ENCODE measurements at regions not wholly inside any gene's neighbourhood (a gene's known extent, or its start where the extent isn't known, plus 50 kb on each side); places are given as distances from the start of the nearest gene placed in this dataset.
"Not testable (repeated sequence)": the region's sequence is repeated elsewhere in the genome, so short reads cannot be mapped to it uniquely, and the experiment has no call there.

GRCh38 chr9:30507166-30507565, 1877.3 kb upstream of the ACO1 start:
- Mint-ChIP-seq H3K27me3 (no peaks in the 10 kb centered on the region), H3K9me3 (no peaks in the 10 kb centered on the region), H3K27ac (no peak overlapping the region), H3K36me3 (ENCODE audit: low read depth) (no peaks in the 10 kb centered on the region), H3K4me1 (ENCODE audit: low read depth) (no peaks in the 10 kb centered on the region), H3K4me3 (no peak overlapping the region)
- DNase-seq: no peak

- Mint-ChIP-seq H3K4me3 (no peak overlapping the region), H3K9me3 (peaks cover 9% of the 10 kb centered on the region), H3K27me3 (no peaks in the 10 kb centered on the region), H3K4me1 (ENCODE audit: low read depth) (no peaks in the 10 kb centered on the region), H3K36me3 (ENCODE audit: low read depth) (no peaks in the 10 kb centered on the region), H3K27ac (no peak overlapping the region)
- no peak for DNase-seq
These were observed 1872.8 kb upstream of the ACO1 start for GRCh38 chr9:30511666-30512065.

GRCh38 chr9:30519166-30519565, 1865.3 kb upstream of the ACO1 start:
- Mint-ChIP-seq H3K4me3 (no peak overlapping the region), H3K36me3 (ENCODE audit: low read depth) (no peaks in the 10 kb centered on the region), H3K27me3 (no peaks in the 10 kb centered on the region), H3K27ac (no peak overlapping the region), H3K9me3 (peaks cover 7% of the 10 kb centered on the region), H3K4me1 (ENCODE audit: low read depth) (no peaks in the 10 kb centered on the region)
- DNase-seq: no peak

- no peak for DNase-seq
- Mint-ChIP-seq H3K36me3 (ENCODE audit: low read depth) (no peaks in the 10 kb centered on the region), H3K4me3 (no peak overlapping the region), H3K4me1 (ENCODE audit: low read depth) (no peaks in the 10 kb centered on the region), H3K27ac (no peak overlapping the region), H3K27me3 (no peaks in the 10 kb centered on the region), H3K9me3 (peaks cover 7% of the 10 kb centered on the region)
These were observed 1864.7 kb upstream of the ACO1 start for GRCh38 chr9:30519756-30520155.

GRCh38 chr9:30522061-30522460, 1862.4 kb upstream of the ACO1 start:
- DNase-seq: no peak
- H3K27ac Mint-ChIP-seq: no peak overlapping the region
- no peak overlapping the region for H3K4me3 Mint-ChIP-seq
- no peaks in the 10 kb centered on the region for H3K36me3 Mint-ChIP-seq (ENCODE audit: low read depth)
- H3K4me1 Mint-ChIP-seq (ENCODE audit: low read depth): no peaks in the 10 kb centered on the region
- no peaks in the 10 kb centered on the region for H3K27me3 Mint-ChIP-seq
- H3K9me3 Mint-ChIP-seq: peaks cover 2% of the 10 kb centered on the region

GRCh38 chr9:30522486-30522885, 1862.0 kb upstream of the ACO1 start:
- Mint-ChIP-seq H3K36me3 (ENCODE audit: low read depth) (no peaks in the 10 kb centered on the region), H3K4me3 (no peak overlapping the region), H3K9me3 (peaks cover 2% of the 10 kb centered on the region), H3K4me1 (ENCODE audit: low read depth) (no peaks in the 10 kb centered on the region), H3K27me3 (no peaks in the 10 kb centered on the region), H3K27ac (no peak overlapping the region)
- no peak for DNase-seq

- Mint-ChIP-seq H3K4me3 (no peak overlapping the region), H3K27me3 (no peaks in the 10 kb centered on the region), H3K4me1 (ENCODE audit: low read depth) (no peaks in the 10 kb centered on the region), H3K9me3 (peaks cover 2% of the 10 kb centered on the region), H3K36me3 (ENCODE audit: low read depth) (no peaks in the 10 kb centered on the region), H3K27ac (no peak overlapping the region)
- DNase-seq: no peak
These were observed 1860.1 kb upstream of the ACO1 start for GRCh38 chr9:30524311-30524710.

GRCh38 chr9:30534455-30534854, 1850.0 kb upstream of the ACO1 start:
- no peak for DNase-seq
- H3K4me3 Mint-ChIP-seq: no peak overlapping the region
- H3K36me3 Mint-ChIP-seq (ENCODE audit: low read depth): no peaks in the 10 kb centered on the region
- H3K27me3 Mint-ChIP-seq: no peaks in the 10 kb centered on the region
- no peak overlapping the region for H3K27ac Mint-ChIP-seq
- H3K4me1 Mint-ChIP-seq (ENCODE audit: low read depth): no peaks in the 10 kb centered on the region
- H3K9me3 Mint-ChIP-seq: peaks cover 8% of the 10 kb centered on the region

- Mint-ChIP-seq H3K27ac (no peak overlapping the region), H3K9me3 (peaks cover 8% of the 10 kb centered on the region), H3K27me3 (no peaks in the 10 kb centered on the region), H3K4me1 (ENCODE audit: low read depth) (no peaks in the 10 kb centered on the region), H3K36me3 (ENCODE audit: low read depth) (no peaks in the 10 kb centered on the region), H3K4me3 (no peak overlapping the region)
- DNase-seq: no peak
These were observed 1849.5 kb upstream of the ACO1 start for GRCh38 chr9:30534896-30535295.

GRCh38 chr9:30536494-30536893, 1847.9 kb upstream of the ACO1 start:
- Mint-ChIP-seq H3K27ac (no peak overlapping the region), H3K4me1 (ENCODE audit: low read depth) (no peaks in the 10 kb centered on the region), H3K36me3 (ENCODE audit: low read depth) (no peaks in the 10 kb centered on the region), H3K9me3 (peaks cover 8% of the 10 kb centered on the region), H3K27me3 (no peaks in the 10 kb centered on the region), H3K4me3 (no peak overlapping the region)
- no peak for DNase-seq

- not testable (repeated sequence) for H3K27ac Mint-ChIP-seq; H3K27me3 Mint-ChIP-seq; H3K36me3 Mint-ChIP-seq (ENCODE audit: low read depth); H3K4me1 Mint-ChIP-seq (ENCODE audit: low read depth); H3K4me3 Mint-ChIP-seq; H3K9me3 Mint-ChIP-seq; DNase-seq
These were observed 1844.7 kb upstream of the ACO1 start for GRCh38 chr9:30539696-30540095.

- Mint-ChIP-seq H3K27ac (no peak overlapping the region), H3K36me3 (ENCODE audit: low read depth) (no peaks in the 10 kb centered on the region), H3K27me3 (no peaks in the 10 kb centered on the region), H3K4me3 (no peak overlapping the region), H3K4me1 (ENCODE audit: low read depth) (no peaks in the 10 kb centered on the region), H3K9me3 (peaks cover 3% of the 10 kb centered on the region)
- DNase-seq: no peak
These were observed 1809.9 kb upstream of the ACO1 start for GRCh38 chr9:30574355-30575151.

GRCh38 chr9:30575218-30575617, 1809.2 kb upstream of the ACO1 start:
- Mint-ChIP-seq H3K36me3 (ENCODE audit: low read depth) (no peaks in the 10 kb centered on the region), H3K9me3 (peaks cover 3% of the 10 kb centered on the region), H3K4me1 (ENCODE audit: low read depth) (no peaks in the 10 kb centered on the region), H3K27ac (no peak overlapping the region), H3K4me3 (no peak overlapping the region), H3K27me3 (no peaks in the 10 kb centered on the region)
- no peak for DNase-seq

GRCh38 chr9:30575691-30576090, 1808.8 kb upstream of the ACO1 start:
- Mint-ChIP-seq H3K36me3 (ENCODE audit: low read depth) (no peaks in the 10 kb centered on the region), H3K27ac (no peak overlapping the region), H3K4me1 (ENCODE audit: low read depth) (no peaks in the 10 kb centered on the region), H3K4me3 (no peak overlapping the region), H3K9me3 (peaks cover 3% of the 10 kb centered on the region), H3K27me3 (no peaks in the 10 kb centered on the region)
- no peak for DNase-seq

GRCh38 chr9:30579810-30580209, 1804.6 kb upstream of the ACO1 start:
- Mint-ChIP-seq H3K27me3 (no peaks in the 10 kb centered on the region), H3K4me3 (no peak overlapping the region), H3K27ac (no peak overlapping the region), H3K9me3 (no peaks in the 10 kb centered on the region), H3K36me3 (ENCODE audit: low read depth) (no peaks in the 10 kb centered on the region), H3K4me1 (ENCODE audit: low read depth) (no peaks in the 10 kb centered on the region)
- no peak for DNase-seq

GRCh38 chr9:30582240-30582639, 1802.2 kb upstream of the ACO1 start:
- H3K27ac Mint-ChIP-seq: no peak overlapping the region
- no peak for DNase-seq
- H3K9me3 Mint-ChIP-seq: no peaks in the 10 kb centered on the region
- H3K27me3 Mint-ChIP-seq: no peaks in the 10 kb centered on the region
- no peak overlapping the region for H3K4me3 Mint-ChIP-seq
- H3K36me3 Mint-ChIP-seq (ENCODE audit: low read depth): no peaks in the 10 kb centered on the region
- H3K4me1 Mint-ChIP-seq (ENCODE audit: low read depth): no peaks in the 10 kb centered on the region

Data from activated T-cell treated with anti-CD3 and anti-CD28 coated beads, Interleukin-2, amount 50 U/mL, for 24 hours (primary cell).